Osteocyte (in vitro differentiated cells): ENCODE measurements at regions not wholly inside any gene's neighbourhood (a gene's known extent, or its start where the extent isn't known, plus 50 kb on each side); places are given as distances from the start of the nearest gene placed in this dataset.

Experiments used
- DNase-seq: peaks from one replicate; pipeline ENCODE4 v3.0.0; 2021; ENCODE audit warnings: mixed read lengths; ENCODE audit not compliant: unreplicated experiment; ENCODE audit errors: extremely low spot score
- H3K27ac Mint-ChIP-seq: one replicate; pipeline ENCODE4 v1.8.0; 2021; ENCODE audit warnings: mild to moderate bottlenecking, mixed read lengths; ENCODE audit not compliant: unreplicated experiment
- H3K27me3 Mint-ChIP-seq: one replicate; pipeline ENCODE4 v1.8.0; 2021; ENCODE audit warnings: mixed read lengths; ENCODE audit not compliant: unreplicated experiment
- H3K36me3 Mint-ChIP-seq: one replicate; pipeline ENCODE4 v1.8.0; 2021; ENCODE audit warnings: mixed read lengths; ENCODE audit not compliant: unreplicated experiment
- H3K4me1 Mint-ChIP-seq: one replicate; pipeline ENCODE4 v1.8.0; 2021; ENCODE audit warnings: mixed read lengths; ENCODE audit not compliant: unreplicated experiment
- H3K4me3 Mint-ChIP-seq: one replicate; pipeline ENCODE4 v1.8.0; 2021; ENCODE audit warnings: mild to moderate bottlenecking, moderate library complexity, mixed read lengths; ENCODE audit not compliant: unreplicated experiment
- H3K9me3 Mint-ChIP-seq: one replicate; pipeline ENCODE4 v1.8.0; 2021; ENCODE audit warnings: mixed read lengths; ENCODE audit not compliant: unreplicated experiment
- TF ChIP-seq, protein P1 (sequence below): fragments of 200-600 bp; sonication (generic); IDR thresholded peaks from 2 replicates; pipeline ENCODE4 v1.5.0; 2021; ENCODE audit warnings: antibody characterized with exemption, mild to moderate bottlenecking, moderate library complexity

DNA sequence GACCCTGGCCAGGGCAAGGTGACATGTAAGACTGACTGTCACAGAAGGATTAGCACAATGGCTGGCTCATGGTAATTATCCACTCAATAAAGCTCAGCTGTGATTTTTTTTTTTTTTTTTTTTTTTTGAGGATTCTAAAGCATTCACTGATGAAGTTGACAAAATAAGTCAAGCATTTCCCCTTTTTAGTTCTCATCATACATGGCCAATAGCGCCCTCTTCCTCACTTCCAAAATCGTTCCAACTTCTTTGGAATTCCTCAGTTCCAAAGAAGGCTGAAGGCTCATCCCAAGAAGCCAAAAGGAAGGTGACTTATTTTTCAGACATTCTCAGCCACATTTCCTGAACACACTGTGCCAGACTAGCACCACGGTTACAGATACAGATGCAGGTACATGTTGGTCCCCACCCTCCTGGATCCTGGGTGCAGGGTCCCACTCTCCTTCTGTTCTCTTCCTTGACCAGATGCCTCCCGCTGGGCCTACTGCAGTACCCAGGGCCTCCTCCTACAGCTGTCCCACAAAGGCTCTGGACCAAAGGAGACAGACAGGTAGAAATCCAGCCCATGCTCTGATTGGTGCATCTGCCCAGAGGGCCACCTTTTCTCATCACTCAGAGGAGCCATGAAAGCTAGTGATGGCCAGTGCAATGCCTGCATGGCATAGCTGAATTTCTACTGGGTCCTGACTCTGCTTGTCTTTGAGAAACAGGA is 202.6 kb downstream of the UACA start:
- H3K27me3 Mint-ChIP-seq, result peaks cover 41% of the 10 kb centered on the region
- no peaks in the 10 kb centered on the region for H3K4me1 Mint-ChIP-seq
- H3K36me3 Mint-ChIP-seq, result no peaks in the 10 kb centered on the region
- no peak for DNase-seq
- no peaks in the 10 kb centered on the region for H3K9me3 Mint-ChIP-seq
- H3K27ac Mint-ChIP-seq, result no peak overlapping the region
- TF ChIP-seq, protein P1, sequence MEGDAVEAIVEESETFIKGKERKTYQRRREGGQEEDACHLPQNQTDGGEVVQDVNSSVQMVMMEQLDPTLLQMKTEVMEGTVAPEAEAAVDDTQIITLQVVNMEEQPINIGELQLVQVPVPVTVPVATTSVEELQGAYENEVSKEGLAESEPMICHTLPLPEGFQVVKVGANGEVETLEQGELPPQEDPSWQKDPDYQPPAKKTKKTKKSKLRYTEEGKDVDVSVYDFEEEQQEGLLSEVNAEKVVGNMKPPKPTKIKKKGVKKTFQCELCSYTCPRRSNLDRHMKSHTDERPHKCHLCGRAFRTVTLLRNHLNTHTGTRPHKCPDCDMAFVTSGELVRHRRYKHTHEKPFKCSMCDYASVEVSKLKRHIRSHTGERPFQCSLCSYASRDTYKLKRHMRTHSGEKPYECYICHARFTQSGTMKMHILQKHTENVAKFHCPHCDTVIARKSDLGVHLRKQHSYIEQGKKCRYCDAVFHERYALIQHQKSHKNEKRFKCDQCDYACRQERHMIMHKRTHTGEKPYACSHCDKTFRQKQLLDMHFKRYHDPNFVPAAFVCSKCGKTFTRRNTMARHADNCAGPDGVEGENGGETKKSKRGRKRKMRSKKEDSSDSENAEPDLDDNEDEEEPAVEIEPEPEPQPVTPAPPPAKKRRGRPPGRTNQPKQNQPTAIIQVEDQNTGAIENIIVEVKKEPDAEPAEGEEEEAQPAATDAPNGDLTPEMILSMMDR, result no peak
- no peak overlapping the region for H3K4me3 Mint-ChIP-seq

DNA sequence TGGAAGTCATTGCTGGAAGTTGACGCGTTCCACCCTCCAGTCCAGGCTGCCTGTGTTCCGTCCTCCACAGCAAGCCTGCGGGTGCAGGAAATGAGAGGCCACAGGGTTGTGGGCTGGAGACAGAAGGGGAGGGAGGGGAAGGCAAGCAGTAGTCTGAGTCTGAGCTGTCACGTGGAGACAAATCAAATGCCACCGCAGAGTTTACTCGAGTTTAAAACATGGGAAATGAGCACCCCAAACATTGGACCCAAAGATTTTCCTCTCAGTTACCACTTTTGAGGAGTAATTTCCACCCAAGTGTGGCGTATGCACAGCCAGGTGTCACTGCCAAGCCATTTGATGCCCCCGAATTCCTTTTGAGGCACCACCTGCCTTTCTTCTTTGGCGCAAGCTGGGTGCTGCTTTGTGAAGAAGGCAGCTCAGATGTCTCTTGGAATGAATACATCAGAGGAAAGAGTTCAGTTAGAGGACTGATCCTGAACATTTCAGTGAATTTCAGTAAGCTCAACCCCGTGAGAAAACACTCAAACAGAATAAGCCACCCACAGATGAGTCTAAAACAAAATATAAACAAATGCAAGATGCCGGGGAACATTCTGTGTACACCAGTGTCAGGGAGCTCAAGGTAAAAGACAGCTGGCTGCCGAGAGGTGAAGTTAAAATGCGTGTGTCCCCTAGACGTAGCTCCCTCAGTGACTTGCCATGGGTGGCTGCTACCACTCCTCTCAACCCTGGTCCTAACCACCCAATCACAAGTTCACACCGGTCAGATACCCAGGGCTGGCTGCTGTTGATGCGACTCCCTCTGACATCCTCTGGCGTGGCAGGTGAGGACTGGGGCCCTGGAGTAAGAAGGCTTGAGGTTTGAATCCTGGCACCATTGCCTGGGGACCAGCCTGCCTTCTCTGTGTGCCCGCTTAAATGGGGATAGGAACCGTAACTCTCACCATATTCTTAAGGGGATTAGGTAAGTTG is 203.8 kb downstream of the UACA start:
- H3K9me3 Mint-ChIP-seq, result no peaks in the 10 kb centered on the region
- peaks cover 31% of the 10 kb centered on the region for H3K27me3 Mint-ChIP-seq
- no peaks in the 10 kb centered on the region for H3K4me1 Mint-ChIP-seq
- no peaks in the 10 kb centered on the region for H3K36me3 Mint-ChIP-seq
- no peak overlapping the region for H3K4me3 Mint-ChIP-seq
- DNase-seq, result no peak
- TF ChIP-seq, protein P1, result no peak
- no peak overlapping the region for H3K27ac Mint-ChIP-seq

DNA sequence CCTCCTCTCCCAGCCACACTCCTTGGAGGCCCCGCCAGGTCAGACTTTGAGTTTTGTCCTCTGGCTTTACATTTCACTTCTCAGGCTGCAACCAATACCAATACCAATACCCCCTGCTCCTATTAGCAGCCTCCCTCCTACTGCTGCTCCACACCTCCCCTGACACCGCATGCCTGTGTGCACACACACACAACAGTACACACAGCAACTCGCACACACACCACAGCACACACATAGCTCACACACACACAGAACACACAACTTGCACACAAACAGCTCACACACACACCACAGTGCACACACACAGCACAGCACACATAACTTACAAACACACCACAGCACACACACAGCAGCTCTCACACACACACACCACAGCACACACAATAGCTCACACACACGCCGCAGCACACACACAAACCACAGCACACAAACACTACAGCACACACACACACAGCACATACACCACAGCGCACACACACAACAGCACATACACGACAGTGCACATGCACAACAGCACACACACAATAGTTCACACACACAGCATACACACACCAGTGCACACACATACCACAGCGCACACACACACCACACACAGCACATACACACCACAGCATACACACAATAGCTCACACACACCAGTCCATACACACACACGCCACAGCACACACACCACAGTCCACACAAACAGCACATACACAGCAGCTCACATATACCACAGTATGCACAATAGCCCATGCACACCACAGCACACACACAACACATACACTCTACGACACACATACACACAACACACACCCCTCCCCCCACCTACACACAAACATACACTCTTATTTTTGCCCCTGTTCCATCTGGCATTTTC is 204.7 kb downstream of the UACA start:
- TF ChIP-seq, protein P1, result no peak
- H3K27me3 Mint-ChIP-seq, result peaks cover 28% of the 10 kb centered on the region
- no peaks in the 10 kb centered on the region for H3K4me1 Mint-ChIP-seq
- no peaks in the 10 kb centered on the region for H3K36me3 Mint-ChIP-seq
- no peak overlapping the region for H3K4me3 Mint-ChIP-seq
- no peaks in the 10 kb centered on the region for H3K9me3 Mint-ChIP-seq
- DNase-seq, result no peak
- no peak overlapping the region for H3K27ac Mint-ChIP-seq

DNA sequence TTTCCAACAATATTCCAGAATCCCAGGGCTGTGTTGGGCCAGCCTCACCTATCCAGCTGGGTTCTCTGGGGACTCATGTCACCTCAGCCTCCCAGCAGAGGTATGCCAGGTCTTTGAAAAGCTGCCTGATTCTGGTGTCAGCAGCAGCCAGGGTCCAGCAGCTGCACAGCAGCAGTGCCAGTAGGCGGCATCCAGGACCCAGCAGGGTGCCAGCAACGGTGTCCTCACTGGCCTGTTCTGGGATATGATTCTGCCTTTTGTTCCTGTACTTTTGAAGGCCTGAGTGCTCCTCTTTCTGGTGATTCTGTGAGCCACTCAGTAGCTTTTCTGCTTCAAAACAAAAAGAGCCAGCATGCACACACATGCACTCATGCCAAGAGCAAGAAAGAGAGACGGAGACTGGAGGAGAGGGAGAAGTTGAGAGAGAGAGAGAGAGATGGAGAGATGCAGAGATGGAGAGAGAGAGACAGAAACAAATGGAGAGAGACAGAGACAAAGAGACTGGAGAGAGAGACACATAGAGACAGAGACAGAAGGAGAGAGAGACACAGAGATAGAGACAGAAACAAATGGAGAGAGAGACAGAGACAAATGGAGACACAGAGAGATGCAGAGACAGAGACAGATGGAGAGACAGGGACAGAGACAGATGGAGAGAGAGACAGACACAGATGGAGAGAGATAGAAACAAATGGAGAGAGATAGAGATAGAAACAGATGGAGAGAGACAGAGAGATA is 205.7 kb downstream of the UACA start:
- Mint-ChIP-seq H3K4me3 (no peak overlapping the region), H3K36me3 (no peaks in the 10 kb centered on the region), H3K27me3 (peaks cover 20% of the 10 kb centered on the region), H3K4me1 (no peaks in the 10 kb centered on the region), H3K9me3 (no peaks in the 10 kb centered on the region), H3K27ac (no peak overlapping the region)
- TF ChIP-seq, protein P1, result no peak
- no peak for DNase-seq
